ENCODE measurements at regions not wholly inside any gene's neighbourhood (a gene's known extent, or its start where the extent isn't known, plus 50 kb on each side); places are given as distances from the start of the nearest gene placed in this dataset.
"Not testable (repeated sequence)": the region's sequence is repeated elsewhere in the genome, so short reads cannot be mapped to it uniquely, and the experiment has no call there.

GRCh38 chr14:29391801-29392200 lies 535.8 kb downstream of the PRKD1 start:
- no peak for DNase-seq

DNA sequence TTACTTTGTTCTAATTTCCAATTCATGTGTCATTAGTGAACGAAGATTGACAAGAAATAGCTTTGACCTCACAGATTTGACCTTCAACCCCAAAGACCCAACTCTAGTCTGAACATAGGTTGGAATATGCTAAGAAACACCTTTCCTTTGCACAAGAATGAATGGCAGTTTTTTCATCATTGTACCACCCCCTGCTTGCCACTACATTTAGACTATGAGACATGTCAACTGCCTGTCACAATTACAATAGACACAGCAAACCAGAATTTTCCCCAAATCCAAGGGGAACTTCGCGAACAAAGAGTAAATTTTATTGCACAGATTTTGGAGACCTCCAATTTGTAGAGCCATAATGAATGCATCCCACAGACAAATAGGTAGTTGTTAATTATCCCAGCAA lies 535.4 kb downstream of the PRKD1 start:
- DNase-seq: no peak

- no peak for DNase-seq
These were observed 524.6 kb downstream of the PRKD1 start for GRCh38 chr14:29403091-29403490.

- no peak for DNase-seq
These were observed 517.1 kb downstream of the PRKD1 start for GRCh38 chr14:29410581-29410980.

- not testable (repeated sequence) for DNase-seq
These were observed 512.7 kb downstream of the PRKD1 start for GRCh38 chr14:29414931-29415330.

DNA sequence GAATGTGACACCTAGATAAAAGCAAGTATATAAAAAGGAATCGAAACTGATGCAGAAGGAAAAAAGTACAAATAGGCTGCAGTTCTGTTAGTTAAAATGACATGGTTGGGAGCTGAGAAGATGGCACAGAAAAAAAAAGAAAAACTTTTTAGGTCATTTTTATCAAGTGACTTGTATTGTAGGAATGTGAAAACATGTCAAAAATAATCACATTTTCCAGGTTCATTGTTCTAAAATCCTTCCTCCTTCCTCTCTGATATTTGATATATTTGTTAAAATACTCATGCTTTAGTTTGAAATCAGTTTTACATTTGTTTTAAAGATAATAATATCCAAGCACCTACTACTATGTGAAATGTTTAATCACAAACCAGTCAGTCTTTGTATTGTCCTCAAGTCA lies 507.9 kb downstream of the PRKD1 start:
- DNase-seq: no peak

DNA sequence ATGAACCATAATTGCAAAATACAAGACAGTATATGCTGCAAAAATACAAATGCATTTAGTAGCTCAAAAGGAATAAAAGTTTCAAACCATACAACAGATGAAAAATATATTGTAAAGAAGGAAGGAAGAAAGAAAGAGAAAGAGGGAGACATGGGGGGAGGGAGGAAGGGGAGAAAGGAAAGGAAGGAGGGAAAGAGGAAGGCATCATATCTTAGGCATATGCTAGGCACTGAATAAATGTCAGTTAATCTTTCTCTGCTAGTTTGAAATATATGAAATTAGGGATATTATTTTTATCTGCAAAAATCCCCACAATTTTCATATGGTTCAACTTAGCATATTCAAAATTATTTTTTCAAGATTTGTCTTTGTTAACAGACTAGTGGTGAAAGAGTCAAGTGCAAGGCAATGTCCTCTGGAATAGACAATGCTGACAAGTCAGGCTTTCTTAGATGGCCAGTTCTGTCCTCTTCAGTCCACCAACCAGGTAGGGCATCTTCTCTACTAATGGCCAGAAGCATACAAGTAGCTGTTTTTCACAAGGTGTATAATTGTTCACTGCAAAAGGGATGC lies 506.4 kb downstream of the PRKD1 start:
- DNase-seq: no peak

DNA sequence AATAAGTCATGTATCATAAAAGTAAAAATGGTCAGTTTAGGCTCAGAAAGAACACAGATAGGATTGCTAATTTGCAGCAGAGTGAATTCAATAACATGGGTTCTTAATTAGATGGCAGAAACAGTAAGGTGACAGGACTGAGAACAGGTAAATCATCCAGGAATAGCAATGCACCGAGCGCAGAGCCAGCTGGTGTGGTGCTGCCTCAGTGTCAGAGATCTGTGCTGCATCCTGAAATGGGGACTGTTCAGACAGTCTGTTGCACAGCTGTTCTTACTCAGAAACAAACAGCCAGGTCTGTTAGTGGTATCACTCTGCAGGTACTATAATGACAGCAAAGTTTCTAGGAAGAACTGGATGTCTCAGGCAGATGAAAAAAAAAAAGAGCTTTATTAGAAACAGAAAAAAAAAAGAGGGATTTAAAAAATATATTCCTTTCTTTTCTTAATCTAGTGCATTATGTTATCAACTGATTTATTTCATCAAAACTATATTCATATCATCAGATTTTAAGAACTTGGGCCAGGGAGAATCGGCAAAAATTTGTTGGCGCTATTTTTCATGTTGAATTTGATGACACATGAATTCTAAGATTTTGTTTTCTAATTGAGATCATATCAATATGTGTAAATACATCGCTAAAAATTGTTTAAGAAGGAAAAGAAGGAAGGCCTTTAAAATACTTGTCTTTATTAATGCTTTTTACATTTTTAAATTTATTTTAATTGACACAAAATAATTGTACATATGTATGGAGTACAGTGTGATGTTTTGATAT lies 501.8 kb downstream of the PRKD1 start:
- DNase-seq: no peak

GRCh38 chr14:29442696-29443095 lies 485.0 kb downstream of the PRKD1 start:
- DNase-seq: no peak

GRCh38 chr14:29444216-29444615 lies 483.4 kb downstream of the PRKD1 start:
- no peak for DNase-seq

DNA sequence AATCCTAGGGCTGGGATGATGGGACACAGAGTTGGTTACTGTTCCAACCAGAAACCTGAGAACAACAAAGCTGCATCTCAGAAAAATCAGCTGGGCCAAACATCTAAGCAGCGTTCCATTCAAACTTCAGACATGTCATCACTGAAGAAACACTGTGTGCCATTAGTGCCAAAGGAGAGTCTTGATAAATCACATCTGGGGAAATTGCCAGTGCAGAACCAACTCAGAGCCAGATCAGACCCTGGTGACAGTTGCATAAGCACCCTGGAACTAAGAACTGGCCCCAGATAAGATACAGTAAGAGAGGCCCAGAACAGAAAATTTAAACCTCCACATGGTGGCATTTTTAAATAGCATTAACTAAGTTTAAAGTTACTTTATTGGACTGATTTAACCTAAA lies 482.8 kb downstream of the PRKD1 start:
- DNase-seq: no peak

DNA sequence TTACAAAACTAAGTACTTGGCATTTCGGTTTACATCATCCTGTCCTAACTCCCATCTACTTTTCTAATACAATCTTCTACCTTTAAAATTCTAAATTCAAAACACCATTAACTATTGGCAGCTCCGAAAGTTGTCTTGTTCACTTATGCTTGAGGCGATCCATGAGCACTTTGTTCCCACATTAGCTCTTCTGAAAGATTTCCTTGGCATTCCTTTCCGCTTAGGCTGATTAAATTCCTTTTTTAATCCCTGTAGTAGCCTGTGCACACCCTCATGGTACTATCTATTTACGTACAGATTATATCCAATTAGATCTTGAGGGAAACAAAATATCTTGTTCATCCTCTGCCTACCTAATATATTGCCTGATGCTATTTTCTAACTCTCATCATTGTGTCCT lies 480.7 kb downstream of the PRKD1 start:
- no peak for DNase-seq

DNA sequence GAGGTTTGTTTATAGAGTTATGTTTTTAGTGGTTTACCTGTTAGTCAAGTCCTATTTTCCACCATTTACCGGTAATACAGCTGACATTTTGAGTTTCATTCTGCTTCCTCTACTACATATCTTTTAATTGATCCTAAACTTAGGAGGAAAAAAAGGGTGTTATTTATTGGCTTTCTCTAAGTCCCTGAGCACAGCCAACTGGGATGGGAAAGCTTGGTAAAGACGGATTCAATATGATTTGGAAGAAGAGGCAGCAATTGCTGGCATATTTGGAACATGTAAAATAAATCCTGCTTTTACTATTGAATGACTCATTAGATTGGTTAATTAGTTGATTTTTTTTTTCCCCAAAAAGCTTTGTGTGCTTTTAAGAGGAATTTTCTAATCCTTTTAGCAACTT lies 475.7 kb downstream of the PRKD1 start:
- no peak for DNase-seq

- no peak for DNase-seq
These were observed 474.6 kb downstream of the PRKD1 start for GRCh38 chr14:29453045-29453444.

- no peak for DNase-seq
These were observed 473.5 kb downstream of the PRKD1 start for GRCh38 chr14:29454026-29454693.

DNA sequence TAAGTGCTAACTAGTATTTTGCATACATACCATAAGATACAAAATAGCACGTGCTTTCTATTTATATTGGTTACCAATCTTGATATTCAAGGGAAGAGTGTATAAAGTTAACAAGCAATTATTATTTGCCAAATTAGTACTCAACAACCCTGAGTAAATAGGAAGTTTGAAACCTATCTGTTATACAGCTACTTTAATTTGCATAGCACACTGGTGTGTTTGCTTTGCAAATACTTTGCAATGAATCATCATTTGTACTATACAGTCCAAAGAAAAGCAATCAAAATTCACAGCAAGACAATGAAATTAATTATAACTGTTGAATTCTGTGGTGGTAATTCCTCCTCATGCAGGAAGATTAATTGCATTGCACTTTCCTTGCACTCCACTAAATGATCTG lies 469.1 kb downstream of the PRKD1 start:
- DNase-seq: peak; percentile 38

DNA sequence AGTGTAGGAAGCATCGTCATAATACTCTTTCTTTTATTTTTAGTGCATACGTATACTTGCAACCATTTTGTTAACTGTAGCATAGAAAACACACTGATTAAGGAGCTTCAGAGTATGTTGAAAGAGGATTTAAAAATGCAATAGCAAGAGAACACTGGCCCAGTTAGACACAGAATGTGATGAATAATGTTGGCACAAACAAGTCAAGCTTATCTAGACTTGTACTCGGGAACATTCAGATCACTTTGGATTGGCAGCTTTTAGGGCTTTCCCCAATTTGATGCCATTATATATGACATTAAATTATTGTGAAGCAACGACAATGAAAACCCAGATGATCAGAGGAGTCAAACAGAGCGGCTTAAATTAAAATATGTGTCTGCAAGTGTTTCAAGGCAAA lies 468.1 kb downstream of the PRKD1 start:
- DNase-seq: no peak

DNA sequence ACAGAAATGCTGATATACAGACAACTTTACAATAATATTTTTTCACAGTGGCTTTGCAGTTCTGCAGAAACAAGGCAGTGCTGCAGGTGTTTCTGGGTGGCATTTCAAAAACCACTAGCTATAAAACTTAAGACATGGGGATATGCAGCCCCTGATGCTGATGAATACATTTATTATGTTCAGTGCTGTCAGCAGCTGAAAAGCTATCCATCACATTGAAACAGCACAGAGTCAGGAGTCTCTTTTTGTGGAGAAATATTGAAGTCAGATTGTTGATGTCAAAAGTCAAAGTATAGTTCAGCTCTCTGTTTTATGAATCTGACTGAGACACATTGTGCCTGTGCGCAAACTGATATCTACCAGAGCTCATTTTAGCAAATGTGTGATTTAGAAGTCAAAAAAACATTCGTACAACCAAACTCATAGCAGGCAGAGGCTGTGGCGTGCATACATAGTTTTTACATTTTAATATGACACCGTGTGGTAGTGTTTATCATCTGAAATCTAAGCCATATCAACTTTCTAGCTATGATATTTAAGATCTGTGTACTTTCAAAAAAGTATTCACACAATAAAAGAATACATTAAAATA lies 467.6 kb downstream of the PRKD1 start:
- DNase-seq: no peak

DNA sequence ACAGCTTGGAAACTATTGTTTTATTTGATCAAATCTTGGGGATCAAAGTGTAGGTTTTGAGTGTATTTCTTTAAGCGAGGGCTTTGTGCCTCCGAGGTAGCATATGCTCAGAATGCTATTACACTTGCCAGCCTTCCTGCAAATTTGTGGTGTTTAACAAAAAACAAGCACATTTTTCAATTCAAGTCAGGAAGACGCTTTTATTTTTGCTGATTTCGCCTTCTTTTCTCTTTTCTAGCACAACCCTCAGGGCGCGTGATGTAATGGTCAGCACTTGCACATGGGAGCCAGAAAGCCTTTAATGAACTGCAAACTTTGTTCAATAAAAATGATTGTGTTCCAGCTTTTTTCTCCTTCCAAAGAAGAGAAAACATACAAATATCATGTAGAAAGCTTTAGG lies 466.5 kb downstream of the PRKD1 start:
- no peak for DNase-seq

DNA sequence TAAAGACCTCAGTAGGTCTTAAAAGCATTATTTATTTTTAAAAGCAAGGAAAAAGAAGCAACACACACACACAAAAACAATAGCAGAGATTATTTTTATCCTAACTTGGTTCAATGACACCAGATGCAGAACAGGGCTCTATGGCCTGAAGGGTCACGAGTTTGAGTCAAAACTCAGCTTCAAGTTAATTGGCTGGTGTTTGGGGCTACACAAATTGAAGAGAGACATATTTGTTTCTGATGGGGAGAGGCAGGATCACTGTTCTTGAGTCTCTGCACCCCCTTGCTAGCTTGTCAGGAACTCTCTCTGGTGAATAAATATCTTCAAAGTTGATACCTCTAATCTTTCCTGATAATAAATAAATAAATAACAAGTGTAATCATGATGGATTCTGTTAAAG lies 466.1 kb downstream of the PRKD1 start:
- DNase-seq: no peak

GRCh38 chr14:29462321-29462720 lies 465.3 kb downstream of the PRKD1 start:
- DNase-seq: peak; percentile 44

- DNase-seq: no peak
These were observed 464.9 kb downstream of the PRKD1 start for GRCh38 chr14:29462772-29463171.

DNA sequence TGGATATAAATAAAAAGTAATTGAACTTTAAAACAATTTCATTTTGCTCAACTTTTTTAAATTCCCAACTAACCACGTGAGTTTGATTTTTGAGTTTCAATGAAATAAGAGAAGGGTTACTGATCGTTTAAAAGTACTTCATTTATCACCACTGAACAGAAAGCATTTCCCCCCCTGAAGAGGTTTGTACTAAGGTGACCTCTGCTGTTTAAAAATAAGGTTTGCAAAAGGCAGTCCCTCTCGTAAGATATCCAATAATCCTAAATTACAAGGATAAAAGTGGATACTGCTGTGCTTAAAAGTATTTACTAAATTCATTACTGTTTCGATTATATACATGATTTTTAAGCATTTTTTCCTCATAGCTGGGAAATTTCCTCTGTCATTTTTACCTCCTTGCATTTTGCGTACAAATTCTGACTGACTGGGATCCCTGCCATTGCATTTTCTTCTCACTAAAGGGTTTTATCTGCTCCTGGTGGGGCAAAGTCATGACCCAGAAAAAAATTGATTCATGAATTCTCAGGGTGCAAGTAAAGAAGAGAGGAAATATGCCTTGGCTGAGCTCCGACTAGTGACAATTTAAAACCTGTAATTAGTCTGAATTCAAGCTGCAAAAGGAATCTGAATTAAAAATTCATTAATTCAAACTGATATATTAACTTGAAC lies 463.8 kb downstream of the PRKD1 start:
- DNase-seq: no peak
